Adrenal gland (tissue), 5 donors: ENCODE measurements at regions not wholly inside any gene's neighbourhood (a gene's known extent, or its start where the extent isn't known, plus 50 kb on each side); places are given as distances from the start of the nearest gene placed in this dataset.

Experiments
- CTCF ChIP-seq, 6 experiments: fragments of 450-650 bp in 4 of 6; fragments of 200-600 bp in 2 of 6; sonication (generic) in 1 of 6; IDR thresholded peaks; 1 replicate in 5 of 6; 2 replicates in 1 of 6; pipeline versions ENCODE4 v1.5.1 to v1.8.0; 2016 to 2021; ENCODE audit warnings: antibody characterized with exemption in 6 of 6, mild to moderate bottlenecking in 2 of 6, moderate library complexity in 1 of 6
- POLR2A ChIP-seq, 2 donors: fragments of 450-650 bp; IDR thresholded peaks; one replicate each; pipeline ENCODE4 v1.6.1; 2017; ENCODE audit warnings: antibody characterized with exemption in 2 of 2, mild to moderate bottlenecking in 2 of 2, moderate library complexity in 1 of 2
- donor health status: DM: no; HTN: no; CAD: no.

DNA sequence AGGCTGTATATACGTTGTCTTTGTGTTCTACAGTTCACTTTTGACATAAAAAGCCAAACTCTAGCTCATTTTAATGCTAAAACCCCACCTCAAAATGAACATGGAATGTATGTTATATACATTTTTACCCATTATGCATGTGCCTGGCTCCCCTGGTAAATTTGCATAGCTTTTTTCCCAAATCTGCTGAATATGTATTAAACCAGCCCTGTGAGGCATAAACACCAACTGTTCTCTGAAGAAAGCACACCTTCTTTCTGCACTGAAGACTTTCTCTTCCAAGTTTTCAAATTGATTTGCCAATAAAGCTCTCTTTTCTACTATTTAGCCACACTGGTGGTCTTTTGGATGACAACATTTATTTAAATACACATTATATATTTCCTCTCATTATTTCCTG, 549.4 kb downstream of the TRIB2 start:
- TF ChIP-seq CTCF (IDR thresholded peaks at IDR 0.05) (no peak), POLR2A (IDR thresholded peaks at IDR 0.05) (no peak)
